ENCODE measurements at regions not wholly inside any gene's neighbourhood (a gene's known extent, or its start where the extent isn't known, plus 50 kb on each side); places are given as distances from the start of the nearest gene placed in this dataset.

DNA sequence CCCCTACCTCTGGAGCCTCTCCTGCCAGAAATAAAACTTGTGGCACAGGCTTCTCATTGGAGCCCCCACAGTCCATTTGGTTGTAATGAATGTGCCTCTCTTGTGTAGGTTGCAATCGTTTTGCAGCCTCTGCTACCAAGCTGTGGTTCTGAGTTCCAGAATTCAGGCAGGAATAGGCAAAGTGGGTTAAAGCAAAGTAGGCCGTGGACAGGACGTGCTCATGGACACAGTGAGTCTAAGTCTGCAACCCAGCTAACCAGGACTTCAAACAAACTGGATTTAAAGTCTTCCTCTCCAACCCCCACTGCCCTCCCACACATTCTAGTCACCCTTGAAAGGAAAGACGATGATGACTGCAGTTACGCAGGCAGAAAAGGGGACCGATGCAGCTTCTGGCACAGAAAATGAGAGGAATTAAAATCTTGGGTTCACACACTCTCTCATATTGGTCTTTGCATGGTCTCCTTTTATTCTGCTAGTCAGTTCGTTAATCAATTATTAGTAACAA lies 260.0 kb downstream of the PIK3R1 start:
- DNase-seq (peak in 3 of 5 donors; percentile 39 to 64 (median 54)), FAIRE-seq (no peak)
- no peak overlapping the region for H3K27ac ChIP-seq (ENCODE audit: low read depth in 2 of 2, low read length in 2 of 2)
- TF ChIP-seq CTCF (IDR thresholded peaks at IDR 0.05; ENCODE audit: borderline replicate concordance, extremely low read depth, insufficient read depth): no peak
- peaks cover 4 to 15% (median 5%) of the 10 kb centered on the region in 3 donors for H3K4me1 ChIP-seq (ENCODE audit: control insufficient read depth in 2 of 3, insufficient read depth in 2 of 3, low read depth in 1 of 3, low read length in 3 of 3)
- H3K27me3 ChIP-seq (ENCODE audit: control insufficient read depth, insufficient read depth, low read length): no peaks in the 10 kb centered on the region
- no peaks in the 10 kb centered on the region for H3K36me3 ChIP-seq (ENCODE audit: control insufficient read depth in 2 of 3, insufficient read depth in 3 of 3, low read length in 3 of 3)
- no peak overlapping the region for H3K4me3 ChIP-seq (ENCODE audit: low read length in 3 of 3)
- no peak overlapping the region for H3K9ac ChIP-seq (ENCODE audit: low read length in 3 of 3)
- intact Hi-C loops (cut with DNase I): no loop called here
- no peaks in the 10 kb centered on the region for H3K9me3 ChIP-seq (ENCODE audit: control insufficient read depth in 2 of 3, insufficient read depth in 1 of 3, low read length in 3 of 3)

- Histone ChIP-seq H3K4me1 (ENCODE audit: control insufficient read depth in 2 of 3, insufficient read depth in 2 of 3, low read depth in 1 of 3, low read length in 3 of 3) (peaks cover 4 to 15% (median 5%) of the 10 kb centered on the region in 3 donors), H3K27ac (ENCODE audit: low read depth in 2 of 2, low read length in 2 of 2) (no peak overlapping the region), H3K36me3 (ENCODE audit: control insufficient read depth in 2 of 3, insufficient read depth in 3 of 3, low read length in 3 of 3) (no peaks in the 10 kb centered on the region), H3K9me3 (ENCODE audit: control insufficient read depth in 2 of 3, insufficient read depth in 1 of 3, low read length in 3 of 3) (no peaks in the 10 kb centered on the region), H3K4me3 (ENCODE audit: low read length in 3 of 3) (no peak overlapping the region), H3K9ac (ENCODE audit: low read length in 3 of 3) (no peak overlapping the region), H3K27me3 (ENCODE audit: control insufficient read depth, insufficient read depth, low read length) (no peaks in the 10 kb centered on the region)
- no peak for FAIRE-seq
- DNase-seq: no peak
- TF ChIP-seq CTCF (IDR thresholded peaks at IDR 0.05; ENCODE audit: borderline replicate concordance, extremely low read depth, insufficient read depth): peak; percentile 22
- intact Hi-C loops (cut with DNase I): no loop called here
Measured at GRCh38 chr5:68476854-68477253, 261.3 kb downstream of the PIK3R1 start.

- Histone ChIP-seq H3K27ac (ENCODE audit: low read depth in 2 of 2, low read length in 2 of 2) (peak overlapping the region in 1 of 2 donors; percentile 18), H3K36me3 (ENCODE audit: control insufficient read depth in 2 of 3, insufficient read depth in 3 of 3, low read length in 3 of 3) (no peaks in the 10 kb centered on the region), H3K9ac (ENCODE audit: low read length in 3 of 3) (no peak overlapping the region), H3K9me3 (ENCODE audit: control insufficient read depth in 2 of 3, insufficient read depth in 1 of 3, low read length in 3 of 3) (no peaks in the 10 kb centered on the region), H3K4me1 (ENCODE audit: control insufficient read depth in 2 of 3, insufficient read depth in 2 of 3, low read depth in 1 of 3, low read length in 3 of 3) (peaks cover 4 to 15% (median 5%) of the 10 kb centered on the region in 3 donors), H3K4me3 (ENCODE audit: low read length in 3 of 3) (no peak overlapping the region), H3K27me3 (ENCODE audit: control insufficient read depth, insufficient read depth, low read length) (no peaks in the 10 kb centered on the region)
- DNase-seq (peak in 1 of 5 donors; percentile 43), FAIRE-seq (no peak)
- TF ChIP-seq CTCF (IDR thresholded peaks at IDR 0.05; ENCODE audit: borderline replicate concordance, extremely low read depth, insufficient read depth): no peak
- intact Hi-C loops (cut with DNase I): no loop called here
Measured at GRCh38 chr5:68478301-68479095, 262.9 kb downstream of the PIK3R1 start.

Measured in kidney (tissue), 13 donors.